GM12878 (cell line): ENCODE measurements at regions not wholly inside any gene's neighbourhood (a gene's known extent, or its start where the extent isn't known, plus 50 kb on each side); places are given as distances from the start of the nearest gene placed in this dataset.

Source experiments
- CBFB ChIP-seq: IDR thresholded peaks from 2 replicates; pipeline ENCODE4 v1.6.1; 2016; ENCODE audit warnings: antibody characterized with exemption, low read depth
- CTCF ChIP-seq, 3 experiments: IDR thresholded peaks in 2 of 3; conservative IDR thresholded peaks in 1 of 3; 2 replicates each; pipeline ENCODE4 v1.5.1; 2011; ENCODE audit warnings: low read depth in 3 of 3, low read length in 3 of 3, mild to moderate bottlenecking in 3 of 3, control low read depth in 2 of 3, moderate library complexity in 2 of 3, inconsistent platforms in 1 of 3, mixed read lengths in 1 of 3; ENCODE audit not compliant: control insufficient read depth in 2 of 3, insufficient read depth in 1 of 3; ENCODE audit errors: extremely low read depth in 1 of 3
- NFIC ChIP-seq: IDR thresholded peaks from 2 replicates; pipeline ENCODE4 v1.6.1; 2012; ENCODE audit warnings: low read depth, mild to moderate bottlenecking, inconsistent platforms, low read length, moderate library complexity
- PML ChIP-seq: IDR thresholded peaks from 2 replicates; pipeline ENCODE4 v1.6.1; 2012; ENCODE audit warnings: low read length, inconsistent platforms
- RAD21 ChIP-seq: IDR thresholded peaks from 2 replicates; pipeline ENCODE4 v1.6.1; 2011; ENCODE audit warnings: mild to moderate bottlenecking, low read depth, low read length, moderate library complexity; ENCODE audit not compliant: insufficient read depth
- USF2 ChIP-seq: IDR thresholded peaks from 2 replicates; pipeline ENCODE4 v1.6.1; 2011; ENCODE audit warnings: low read depth, low read length, improper control_type of control experiment, borderline replicate concordance

- TF ChIP-seq CBFB (no peak), RAD21 (peak; percentile 85), CTCF (IDR thresholded peaks at IDR 0.05 in 2 of 3, conservative IDR thresholded peaks at IDR 0.05 in 1 of 3; ENCODE audit: control insufficient read depth in 2 of 3, extremely low read depth in 1 of 3, insufficient read depth in 1 of 3, low read depth in 3 of 3, low read length in 3 of 3) (peak; percentile 47 to 62 (median 48); a peak in 5 of 6 replicates), USF2 (no peak), NFIC (no peak), PML (no peak)
These were observed 187.9 kb downstream of the OPA1 start for GRCh38 chr3:193780810-193781478.
